OCI-LY3 (cell line): ENCODE measurements at regions not wholly inside any gene's neighbourhood (a gene's known extent, or its start where the extent isn't known, plus 50 kb on each side); places are given as distances from the start of the nearest gene placed in this dataset.

Experiments used
- H2AFZ ChIP-seq: fragments of 200-600, 300-600 bp; shearing (Covaris generic); 2 replicates; pipeline ENCODE4 v1.6.0; 2014; ENCODE audit warnings: antibody characterized with exemption, low read depth, low read length
- H3K27ac ChIP-seq: fragments of 200-600, 300-600 bp; sonication (generic); 2 replicates; pipeline ENCODE4 v1.5.1; 2014; ENCODE audit warnings: mild to moderate bottlenecking, low read length, moderate library complexity, mixed read lengths
- H3K27me3 ChIP-seq: fragments of 200-600, 300-600 bp; sonication (generic); 2 replicates; pipeline ENCODE4 v1.6.1; 2014; ENCODE audit warnings: low read depth, low read length, mixed read lengths
- H3K36me3 ChIP-seq: fragments of 200-600, 300-600 bp; sonication (generic); replicated peaks from 2 replicates; pipeline ENCODE3; 2014; ENCODE audit warnings: low read depth, low read length, mixed read lengths
- H3K4me1 ChIP-seq: fragments of 300-600, 200-600 bp; sonication (generic); 2 replicates; pipeline ENCODE4 v1.6.1; 2014; ENCODE audit warnings: low read length, mixed read lengths
- H3K4me2 ChIP-seq: fragments of 200-600, 300-600 bp; sonication (generic); 2 replicates; pipeline ENCODE4 v1.6.1; 2014; ENCODE audit warnings: low read length, mixed read lengths
- H3K4me3 ChIP-seq: fragments of 300-600, 200-600 bp; sonication (generic); 2 replicates; pipeline ENCODE4 v1.5.1; 2014; ENCODE audit warnings: antibody characterized with exemption, mild to moderate bottlenecking, low read length, moderate library complexity
- H3K79me2 ChIP-seq: fragments of 300-600, 200-600 bp; shearing (Covaris generic); 2 replicates; pipeline ENCODE4 v1.6.1; 2014; ENCODE audit warnings: mild to moderate bottlenecking, low read length, mixed read lengths
- H3K9ac ChIP-seq: fragments of 300-600, 200-600 bp; shearing (Covaris generic); 2 replicates; pipeline ENCODE4 v1.6.0; 2014; ENCODE audit warnings: mild to moderate bottlenecking, low read length, moderate library complexity
- H3K9me3 ChIP-seq: fragments of 200-600, 300-600 bp; shearing (Covaris generic); 2 replicates; pipeline ENCODE4 v1.6.1; 2014; ENCODE audit warnings: low read length, mixed read lengths; ENCODE audit not compliant: insufficient read depth
- H4K20me1 ChIP-seq: fragments of 200-600, 300-600 bp; sonication (generic); 2 replicates; pipeline ENCODE4 v1.6.1; 2016; ENCODE audit warnings: low read length, mixed read lengths; ENCODE audit not compliant: insufficient read depth
- CTCF ChIP-seq: fragments of 200-600, 300-600 bp; sonication (generic); IDR thresholded peaks from 2 replicates; pipeline ENCODE4 v1.5.1; 2014; ENCODE audit warnings: antibody characterized with exemption, low read length, low read depth
- EZH2phosphoT487 ChIP-seq: fragments of 200-600 bp; shearing (Covaris generic); IDR thresholded peaks from 2 replicates; pipeline ENCODE4 v1.6.1; 2018; ENCODE audit warnings: antibody characterized with exemption, mixed run types, low read depth

- no peaks in the 10 kb centered on the region for H3K27me3 ChIP-seq
- no peak overlapping the region for H3K4me3 ChIP-seq
- TF ChIP-seq CTCF, result no peak
- no peak for TF ChIP-seq EZH2phosphoT487
- H3K79me2 ChIP-seq, result no peaks in the 10 kb centered on the region
- H3K27ac ChIP-seq, result no peak overlapping the region
- H3K36me3 ChIP-seq, result no peaks in the 10 kb centered on the region
- H3K9ac ChIP-seq, result no peak overlapping the region
- H3K4me2 ChIP-seq, result no peak overlapping the region
- H3K9me3 ChIP-seq, result no peaks in the 10 kb centered on the region
- H2AFZ ChIP-seq, result no peak overlapping the region
- no peaks in the 10 kb centered on the region for H4K20me1 ChIP-seq
- H3K4me1 ChIP-seq, result no peaks in the 10 kb centered on the region
Observed at GRCh38 chr1:114322734-114323133, 169.1 kb upstream of the SYT6 start.

GRCh38 chr1:114322207-114322606 lies 168.5 kb upstream of the SYT6 start:
- Histone ChIP-seq H3K4me2 (no peak overlapping the region), H2AFZ (no peak overlapping the region), H3K36me3 (no peaks in the 10 kb centered on the region), H3K27ac (no peak overlapping the region), H3K4me3 (no peak overlapping the region), H3K9ac (no peak overlapping the region), H4K20me1 (no peaks in the 10 kb centered on the region), H3K79me2 (no peaks in the 10 kb centered on the region), H3K4me1 (no peaks in the 10 kb centered on the region), H3K9me3 (no peaks in the 10 kb centered on the region), H3K27me3 (no peaks in the 10 kb centered on the region)
- TF ChIP-seq CTCF (no peak), EZH2phosphoT487 (no peak)

GRCh38 chr1:114320586-114320985 lies 166.9 kb upstream of the SYT6 start:
- H3K79me2 ChIP-seq, result no peaks in the 10 kb centered on the region
- no peak overlapping the region for H3K27ac ChIP-seq
- H3K4me2 ChIP-seq, result no peak overlapping the region
- no peaks in the 10 kb centered on the region for H3K4me1 ChIP-seq
- no peak overlapping the region for H3K4me3 ChIP-seq
- no peaks in the 10 kb centered on the region for H3K36me3 ChIP-seq
- no peaks in the 10 kb centered on the region for H3K9me3 ChIP-seq
- no peaks in the 10 kb centered on the region for H4K20me1 ChIP-seq
- TF ChIP-seq EZH2phosphoT487 (no peak), CTCF (no peak)
- no peaks in the 10 kb centered on the region for H3K27me3 ChIP-seq
- no peak overlapping the region for H3K9ac ChIP-seq
- no peak overlapping the region for H2AFZ ChIP-seq

- Histone ChIP-seq H3K36me3 (no peaks in the 10 kb centered on the region), H4K20me1 (no peaks in the 10 kb centered on the region), H3K4me3 (no peak overlapping the region), H3K4me1 (no peaks in the 10 kb centered on the region), H3K27ac (no peak overlapping the region), H3K27me3 (no peaks in the 10 kb centered on the region), H3K79me2 (no peaks in the 10 kb centered on the region), H2AFZ (no peak overlapping the region), H3K4me2 (no peak overlapping the region), H3K9ac (no peak overlapping the region), H3K9me3 (no peaks in the 10 kb centered on the region)
- TF ChIP-seq EZH2phosphoT487 (no peak), CTCF (no peak)
Observed at GRCh38 chr1:114319418-114319817, 165.7 kb upstream of the SYT6 start.
